ENCODE measurements at regions not wholly inside any gene's neighbourhood (a gene's known extent, or its start where the extent isn't known, plus 50 kb on each side); places are given as distances from the start of the nearest gene placed in this dataset.

GRCh38 chr7:85781606-85782005 is 594.8 kb upstream of the SEMA3D start:
- no peak overlapping the region for H2BK120ac ChIP-seq (ENCODE audit: insufficient read depth, low read length, poor library complexity)
- no peak overlapping the region for H3K9ac ChIP-seq (ENCODE audit: low read length)
- no peak overlapping the region for H3K4me3 ChIP-seq (ENCODE audit: low read depth, low read length)
- no peak overlapping the region for H2BK12ac ChIP-seq (ENCODE audit: low read length)
- no peaks in the 10 kb centered on the region for H3K27me3 ChIP-seq (ENCODE audit: insufficient read depth, low read length)
- no peak for DNase-seq
- H3K79me2 ChIP-seq (ENCODE audit: control insufficient read depth, insufficient read depth, low read length, poor library complexity), result no peaks in the 10 kb centered on the region
- H3K4ac ChIP-seq (ENCODE audit: low read depth, low read length), result no peak overlapping the region
- no peak overlapping the region for H2AFZ ChIP-seq (ENCODE audit: insufficient read depth, low read length, poor library complexity)
- no peak overlapping the region for H4K12ac ChIP-seq (ENCODE audit: low read depth, low read length)
- no peaks in the 10 kb centered on the region for H3K9me3 ChIP-seq (ENCODE audit: insufficient read depth, low read depth, low read length)
- H3K79me1 ChIP-seq (ENCODE audit: low read length), result no peaks in the 10 kb centered on the region
- no peak overlapping the region for H2AK5ac ChIP-seq (ENCODE audit: low read length)
- no peak overlapping the region for H3K14ac ChIP-seq (ENCODE audit: low read length)
- H2BK5ac ChIP-seq (ENCODE audit: low read depth, low read length, poor library complexity), result no peak overlapping the region
- no peak overlapping the region for H3K18ac ChIP-seq (ENCODE audit: low read length)
- no peaks in the 10 kb centered on the region for H3K36me3 ChIP-seq (ENCODE audit: control insufficient read depth in 1 of 2, insufficient read depth in 2 of 2, low read length in 2 of 2)
- no peak overlapping the region for H3K27ac ChIP-seq (ENCODE audit: low read depth, low read length)
- H4K8ac ChIP-seq (ENCODE audit: low read depth, low read length), result no peak overlapping the region
- H3K4me2 ChIP-seq (ENCODE audit: low read length), result no peak overlapping the region
- no CpG with 5 or more reads among the region's 4 CpGs for WGBS (ENCODE audit: extremely low coverage, insufficient coverage, insufficient read length)
- H3K23ac ChIP-seq (ENCODE audit: low read length), result no peak overlapping the region
- H4K91ac ChIP-seq (ENCODE audit: low read depth, low read length), result no peak overlapping the region
- no peaks in the 10 kb centered on the region for H3K4me1 ChIP-seq (ENCODE audit: control insufficient read depth in 1 of 2, insufficient read depth in 2 of 2, low read length in 2 of 2)

- Histone ChIP-seq H2AFZ (ENCODE audit: insufficient read depth, low read length, poor library complexity) (no peak overlapping the region), H3K79me2 (ENCODE audit: control insufficient read depth, insufficient read depth, low read length, poor library complexity) (no peaks in the 10 kb centered on the region), H3K4me3 (ENCODE audit: low read depth, low read length) (no peak overlapping the region), H3K14ac (ENCODE audit: low read length) (no peak overlapping the region), H3K9me3 (ENCODE audit: insufficient read depth, low read depth, low read length) (no peaks in the 10 kb centered on the region), H3K9ac (ENCODE audit: low read length) (no peak overlapping the region), H3K36me3 (ENCODE audit: control insufficient read depth in 1 of 2, insufficient read depth in 2 of 2, low read length in 2 of 2) (no peaks in the 10 kb centered on the region), H3K27ac (ENCODE audit: low read depth, low read length) (no peak overlapping the region), H3K4ac (ENCODE audit: low read depth, low read length) (no peak overlapping the region), H3K79me1 (ENCODE audit: low read length) (no peaks in the 10 kb centered on the region), H4K12ac (ENCODE audit: low read depth, low read length) (no peak overlapping the region), H3K23ac (ENCODE audit: low read length) (no peak overlapping the region), H4K8ac (ENCODE audit: low read depth, low read length) (no peak overlapping the region), H3K4me2 (ENCODE audit: low read length) (no peak overlapping the region), H2BK12ac (ENCODE audit: low read length) (no peak overlapping the region), H3K27me3 (ENCODE audit: insufficient read depth, low read length) (no peaks in the 10 kb centered on the region), H2BK5ac (ENCODE audit: low read depth, low read length, poor library complexity) (no peak overlapping the region), H3K18ac (ENCODE audit: low read length) (no peak overlapping the region), H2BK120ac (ENCODE audit: insufficient read depth, low read length, poor library complexity) (no peak overlapping the region), H2AK5ac (ENCODE audit: low read length) (no peak overlapping the region), H4K91ac (ENCODE audit: low read depth, low read length) (no peak overlapping the region), H3K4me1 (ENCODE audit: control insufficient read depth in 1 of 2, insufficient read depth in 2 of 2, low read length in 2 of 2) (no peaks in the 10 kb centered on the region)
- DNase-seq, result no peak
- no CpG with 5 or more reads among the region's 1 CpG for WGBS (ENCODE audit: extremely low coverage, insufficient coverage, insufficient read length)
These were observed 590.0 kb upstream of the SEMA3D start for GRCh38 chr7:85776691-85777345.

GRCh38 chr7:85775431-85775830 is 588.6 kb upstream of the SEMA3D start:
- Histone ChIP-seq H3K4ac (ENCODE audit: low read depth, low read length) (no peak overlapping the region), H3K79me2 (ENCODE audit: control insufficient read depth, insufficient read depth, low read length, poor library complexity) (no peaks in the 10 kb centered on the region), H3K4me3 (ENCODE audit: low read depth, low read length) (no peak overlapping the region), H2BK5ac (ENCODE audit: low read depth, low read length, poor library complexity) (no peak overlapping the region), H4K91ac (ENCODE audit: low read depth, low read length) (no peak overlapping the region), H3K9ac (ENCODE audit: low read length) (no peak overlapping the region), H3K79me1 (ENCODE audit: low read length) (no peaks in the 10 kb centered on the region), H3K9me3 (ENCODE audit: insufficient read depth, low read depth, low read length) (no peaks in the 10 kb centered on the region), H3K27ac (ENCODE audit: low read depth, low read length) (no peak overlapping the region), H4K8ac (ENCODE audit: low read depth, low read length) (no peak overlapping the region), H3K14ac (ENCODE audit: low read length) (no peak overlapping the region), H3K18ac (ENCODE audit: low read length) (no peak overlapping the region), H3K4me2 (ENCODE audit: low read length) (no peak overlapping the region), H3K27me3 (ENCODE audit: insufficient read depth, low read length) (no peaks in the 10 kb centered on the region), H4K12ac (ENCODE audit: low read depth, low read length) (no peak overlapping the region), H2AK5ac (ENCODE audit: low read length) (no peak overlapping the region), H3K36me3 (ENCODE audit: control insufficient read depth in 1 of 2, insufficient read depth in 2 of 2, low read length in 2 of 2) (no peaks in the 10 kb centered on the region), H2BK120ac (ENCODE audit: insufficient read depth, low read length, poor library complexity) (no peak overlapping the region), H3K23ac (ENCODE audit: low read length) (no peak overlapping the region), H3K4me1 (ENCODE audit: control insufficient read depth in 1 of 2, insufficient read depth in 2 of 2, low read length in 2 of 2) (no peaks in the 10 kb centered on the region), H2AFZ (ENCODE audit: insufficient read depth, low read length, poor library complexity) (no peak overlapping the region), H2BK12ac (ENCODE audit: low read length) (no peak overlapping the region)
- no peak for DNase-seq
- WGBS (ENCODE audit: extremely low coverage, insufficient coverage, insufficient read length), result no CpG with 5 or more reads among the region's 3 CpGs

GRCh38 chr7:85774986-85775385 is 588.1 kb upstream of the SEMA3D start:
- Histone ChIP-seq H3K9ac (ENCODE audit: low read length) (no peak overlapping the region), H3K4me2 (ENCODE audit: low read length) (no peak overlapping the region), H3K4me3 (ENCODE audit: low read depth, low read length) (no peak overlapping the region), H3K23ac (ENCODE audit: low read length) (no peak overlapping the region), H3K14ac (ENCODE audit: low read length) (no peak overlapping the region), H3K4ac (ENCODE audit: low read depth, low read length) (no peak overlapping the region), H2AFZ (ENCODE audit: insufficient read depth, low read length, poor library complexity) (no peak overlapping the region), H2BK12ac (ENCODE audit: low read length) (no peak overlapping the region), H2BK5ac (ENCODE audit: low read depth, low read length, poor library complexity) (no peak overlapping the region), H4K91ac (ENCODE audit: low read depth, low read length) (no peak overlapping the region), H3K36me3 (ENCODE audit: control insufficient read depth in 1 of 2, insufficient read depth in 2 of 2, low read length in 2 of 2) (no peaks in the 10 kb centered on the region), H2AK5ac (ENCODE audit: low read length) (no peak overlapping the region), H3K79me2 (ENCODE audit: control insufficient read depth, insufficient read depth, low read length, poor library complexity) (no peaks in the 10 kb centered on the region), H3K27ac (ENCODE audit: low read depth, low read length) (no peak overlapping the region), H2BK120ac (ENCODE audit: insufficient read depth, low read length, poor library complexity) (no peak overlapping the region), H4K8ac (ENCODE audit: low read depth, low read length) (no peak overlapping the region), H3K79me1 (ENCODE audit: low read length) (no peaks in the 10 kb centered on the region), H3K4me1 (ENCODE audit: control insufficient read depth in 1 of 2, insufficient read depth in 2 of 2, low read length in 2 of 2) (no peaks in the 10 kb centered on the region), H3K9me3 (ENCODE audit: insufficient read depth, low read depth, low read length) (no peaks in the 10 kb centered on the region), H4K12ac (ENCODE audit: low read depth, low read length) (no peak overlapping the region), H3K27me3 (ENCODE audit: insufficient read depth, low read length) (no peaks in the 10 kb centered on the region), H3K18ac (ENCODE audit: low read length) (no peak overlapping the region)
- DNase-seq, result no peak
- WGBS (ENCODE audit: extremely low coverage, insufficient coverage, insufficient read length), result no CpG with 5 or more reads among the region's 6 CpGs

Measured in trophoblast cell (in vitro differentiated cells and primary cell).